ENCODE measurements at regions not wholly inside any gene's neighbourhood (a gene's known extent, or its start where the extent isn't known, plus 50 kb on each side); places are given as distances from the start of the nearest gene placed in this dataset.

DNA sequence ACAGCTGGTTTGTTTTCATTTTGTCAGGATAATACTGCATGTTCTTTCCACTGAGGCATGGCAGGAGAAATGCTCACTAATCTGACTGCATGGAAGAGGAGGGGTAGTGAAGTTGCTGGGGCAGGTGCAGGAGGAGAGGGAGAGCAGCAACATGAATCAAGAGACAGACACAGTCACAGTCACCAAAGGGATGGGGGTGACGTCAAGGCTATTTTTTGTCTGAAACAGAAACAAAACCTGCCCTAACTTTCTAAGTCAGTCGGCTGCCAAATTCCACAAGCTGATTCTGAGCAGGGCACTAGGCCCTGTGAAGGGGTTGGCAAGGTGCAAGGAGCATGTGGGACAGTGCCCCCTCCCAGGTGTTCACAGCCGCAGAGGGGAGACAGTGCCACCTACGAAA is 186.6 kb upstream of the NSMCE3 start:
- Histone ChIP-seq H3K4me1 (ENCODE audit: control insufficient read depth in 1 of 2, insufficient read depth in 1 of 2, low read depth in 1 of 2, low read length in 1 of 2) (no peaks in the 10 kb centered on the region), H3K36me3 (no peaks in the 10 kb centered on the region), H3K4me3 (ENCODE audit: low read depth in 1 of 2, low read length in 1 of 2) (no peak overlapping the region), H3K27ac (no peak overlapping the region), H3K9me3 (no peaks in the 10 kb centered on the region), H3K27me3 (peaks cover 10% of the 10 kb centered on the region)
- TF ChIP-seq, protein P1, sequence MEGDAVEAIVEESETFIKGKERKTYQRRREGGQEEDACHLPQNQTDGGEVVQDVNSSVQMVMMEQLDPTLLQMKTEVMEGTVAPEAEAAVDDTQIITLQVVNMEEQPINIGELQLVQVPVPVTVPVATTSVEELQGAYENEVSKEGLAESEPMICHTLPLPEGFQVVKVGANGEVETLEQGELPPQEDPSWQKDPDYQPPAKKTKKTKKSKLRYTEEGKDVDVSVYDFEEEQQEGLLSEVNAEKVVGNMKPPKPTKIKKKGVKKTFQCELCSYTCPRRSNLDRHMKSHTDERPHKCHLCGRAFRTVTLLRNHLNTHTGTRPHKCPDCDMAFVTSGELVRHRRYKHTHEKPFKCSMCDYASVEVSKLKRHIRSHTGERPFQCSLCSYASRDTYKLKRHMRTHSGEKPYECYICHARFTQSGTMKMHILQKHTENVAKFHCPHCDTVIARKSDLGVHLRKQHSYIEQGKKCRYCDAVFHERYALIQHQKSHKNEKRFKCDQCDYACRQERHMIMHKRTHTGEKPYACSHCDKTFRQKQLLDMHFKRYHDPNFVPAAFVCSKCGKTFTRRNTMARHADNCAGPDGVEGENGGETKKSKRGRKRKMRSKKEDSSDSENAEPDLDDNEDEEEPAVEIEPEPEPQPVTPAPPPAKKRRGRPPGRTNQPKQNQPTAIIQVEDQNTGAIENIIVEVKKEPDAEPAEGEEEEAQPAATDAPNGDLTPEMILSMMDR (IDR thresholded peaks at IDR 0.05) = no peak

- TF ChIP-seq, protein P1 (IDR thresholded peaks at IDR 0.05) = no peak
Measured at GRCh38 chr15:29455530-29455929, 185.9 kb upstream of the NSMCE3 start.

DNA sequence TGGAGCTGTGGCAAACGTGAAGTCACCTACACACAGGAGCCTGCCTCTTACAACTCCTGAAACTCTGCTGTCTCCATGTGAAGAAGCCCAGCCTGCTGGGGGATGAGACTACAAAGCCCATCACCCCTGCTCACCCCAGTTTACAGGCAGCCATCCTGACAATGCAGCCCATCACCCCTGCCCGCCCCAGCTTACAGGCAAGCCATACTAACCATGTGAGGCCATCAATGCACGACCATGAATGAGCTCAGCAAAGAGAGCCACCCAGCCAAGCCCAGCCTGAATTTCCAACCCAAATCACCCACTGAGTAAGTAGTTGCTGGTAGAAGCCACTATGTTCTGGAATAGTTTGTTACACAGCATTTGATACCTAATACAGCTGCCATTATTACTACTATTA is 185.4 kb upstream of the NSMCE3 start:
- Histone ChIP-seq H3K4me3 (ENCODE audit: low read depth in 1 of 2, low read length in 1 of 2) (no peak overlapping the region), H3K27me3 (peaks cover 10% of the 10 kb centered on the region), H3K9me3 (no peaks in the 10 kb centered on the region), H3K4me1 (ENCODE audit: control insufficient read depth in 1 of 2, insufficient read depth in 1 of 2, low read depth in 1 of 2, low read length in 1 of 2) (no peaks in the 10 kb centered on the region), H3K27ac (no peak overlapping the region), H3K36me3 (no peaks in the 10 kb centered on the region)
- TF ChIP-seq, protein P1 (IDR thresholded peaks at IDR 0.05) = no peak

More at GRCh38 chr15:29455530-29455929, 185.9 kb upstream of the NSMCE3 start:
- Histone ChIP-seq H3K36me3 (no peaks in the 10 kb centered on the region), H3K27ac (no peak overlapping the region), H3K4me1 (ENCODE audit: control insufficient read depth in 1 of 2, insufficient read depth in 1 of 2, low read depth in 1 of 2, low read length in 1 of 2) (no peaks in the 10 kb centered on the region), H3K9me3 (no peaks in the 10 kb centered on the region), H3K27me3 (peaks cover 10% of the 10 kb centered on the region), H3K4me3 (ENCODE audit: low read depth in 1 of 2, low read length in 1 of 2) (no peak overlapping the region)

GRCh38 chr15:29454506-29454905 is 184.9 kb upstream of the NSMCE3 start:
- Histone ChIP-seq H3K4me3 (ENCODE audit: low read depth in 1 of 2, low read length in 1 of 2) (no peak overlapping the region), H3K4me1 (ENCODE audit: control insufficient read depth in 1 of 2, insufficient read depth in 1 of 2, low read depth in 1 of 2, low read length in 1 of 2) (no peaks in the 10 kb centered on the region), H3K36me3 (no peaks in the 10 kb centered on the region), H3K27me3 (peaks cover 10% of the 10 kb centered on the region), H3K27ac (no peak overlapping the region), H3K9me3 (no peaks in the 10 kb centered on the region)
- TF ChIP-seq, protein P1 (IDR thresholded peaks at IDR 0.05) = no peak

- H3K4me3 ChIP-seq (ENCODE audit: low read depth in 1 of 2, low read length in 1 of 2) = no peak overlapping the region
- H3K9me3 ChIP-seq = no peaks in the 10 kb centered on the region
- H3K27ac ChIP-seq = no peak overlapping the region
- H3K27me3 ChIP-seq = peaks cover 10% of the 10 kb centered on the region
- TF ChIP-seq, protein P1 (IDR thresholded peaks at IDR 0.05) = no peak
- no peaks in the 10 kb centered on the region for H3K4me1 ChIP-seq (ENCODE audit: control insufficient read depth in 1 of 2, insufficient read depth in 1 of 2, low read depth in 1 of 2, low read length in 1 of 2)
- no peaks in the 10 kb centered on the region for H3K36me3 ChIP-seq
Measured at GRCh38 chr15:29452881-29453731, 183.5 kb upstream of the NSMCE3 start.

All from neutrophil (primary cell).